HuH-7.5 (cell line): ENCODE measurements at regions not wholly inside any gene's neighbourhood (a gene's known extent, or its start where the extent isn't known, plus 50 kb on each side); places are given as distances from the start of the nearest gene placed in this dataset.
"Not testable (repeated sequence)": the region's sequence is repeated elsewhere in the genome, so short reads cannot be mapped to it uniquely, and the experiment has no call there.

Experiments used
- DNase-seq: peaks from one replicate; pipeline ENCODE4 v3.0.0; 2011; ENCODE audit warnings: low spot score

DNA sequence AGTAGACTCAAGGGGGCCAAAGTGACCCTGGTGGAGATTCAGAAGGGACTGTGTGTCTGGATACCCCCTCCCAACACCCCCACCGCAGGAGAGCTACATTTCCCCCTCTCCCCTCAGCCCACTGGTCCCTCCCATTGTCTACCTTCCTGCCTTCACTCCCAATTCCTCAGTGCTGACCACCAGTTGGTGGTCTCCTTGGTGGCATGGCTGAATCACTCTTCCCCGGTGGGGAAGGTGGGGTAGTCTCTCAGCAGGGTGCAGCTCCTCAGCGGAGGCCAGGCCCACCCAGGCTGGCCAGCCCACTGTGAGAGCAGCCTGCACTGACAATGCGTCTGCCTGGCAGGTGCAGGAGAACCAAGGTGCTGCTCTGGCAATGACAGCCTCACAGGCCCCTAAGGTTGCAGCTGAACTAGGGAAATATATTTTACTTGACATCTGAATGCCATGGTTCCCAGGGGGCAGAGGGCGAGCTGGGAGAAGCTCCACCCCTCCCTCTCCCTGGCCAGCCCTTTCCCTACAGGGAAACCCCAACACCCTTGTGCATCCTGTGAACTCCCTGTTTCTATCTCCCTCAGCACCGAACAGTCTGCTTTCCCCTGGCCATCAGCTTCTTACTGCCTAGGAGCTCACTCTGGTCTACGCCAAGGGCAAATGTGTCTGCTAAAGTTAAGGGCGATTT lies 62.6 kb upstream of the PAX8 start:
- DNase-seq = no peak

DNA sequence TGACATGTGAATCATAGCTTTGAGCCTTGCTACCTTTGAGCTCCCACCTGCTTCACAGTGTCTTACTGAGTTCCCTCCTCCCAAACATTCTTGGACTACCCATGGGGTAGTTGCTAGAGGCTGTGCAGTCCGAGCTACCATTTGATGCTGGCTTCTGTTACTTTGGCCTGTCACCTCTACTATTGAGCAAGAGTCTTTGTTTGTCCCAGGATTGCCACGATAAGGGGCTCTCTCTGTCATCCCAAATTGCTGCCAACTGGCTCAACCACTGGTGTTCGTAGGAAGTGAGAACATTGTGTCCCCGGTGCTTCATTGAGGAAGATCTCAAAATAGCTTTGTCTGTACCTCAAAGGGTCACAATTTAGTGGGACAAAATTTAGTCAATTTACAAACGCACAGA lies 59.1 kb upstream of the PAX8 start:
- no peak for DNase-seq

DNA sequence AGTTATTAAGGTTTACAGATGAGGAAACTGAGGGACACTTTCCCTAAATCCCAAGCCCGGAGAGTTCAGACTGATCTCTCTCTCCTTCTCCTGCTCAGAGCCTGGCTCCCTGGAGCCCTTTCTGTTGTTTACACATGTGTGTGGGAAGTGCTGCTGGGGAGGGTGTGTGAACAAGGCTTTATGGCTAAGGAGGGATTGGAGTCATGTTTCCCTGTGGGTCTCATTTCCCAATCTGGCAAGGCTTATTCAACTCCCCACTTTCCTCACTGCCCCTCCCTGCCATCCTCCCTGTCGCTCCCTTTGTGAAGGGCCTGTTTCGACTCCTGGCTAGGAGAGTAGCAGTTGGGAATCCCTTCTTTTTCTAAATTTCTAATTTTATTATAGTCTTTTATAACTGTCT lies 57.3 kb upstream of the PAX8 start:
- not testable (repeated sequence) for DNase-seq

DNA sequence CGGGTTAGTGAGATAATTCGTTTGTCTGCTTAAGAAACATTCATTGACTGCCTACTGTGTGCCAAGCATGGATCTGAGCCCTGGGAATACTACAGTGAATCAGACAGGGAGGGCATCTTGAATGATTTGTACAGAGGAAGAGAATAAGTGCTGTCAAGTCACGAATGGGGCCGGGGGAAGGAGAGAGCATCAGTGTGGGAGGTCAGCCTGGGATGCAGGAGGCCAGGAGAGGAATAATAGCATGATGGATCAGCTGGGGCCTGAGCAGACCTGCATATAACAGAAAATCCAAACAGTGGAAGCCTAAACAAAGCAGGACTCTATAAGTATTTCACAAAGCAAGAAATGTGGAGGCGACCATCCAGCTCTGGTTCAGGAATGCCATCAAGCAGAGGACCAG lies 55.4 kb upstream of the PAX8 start:
- no peak for DNase-seq

DNA sequence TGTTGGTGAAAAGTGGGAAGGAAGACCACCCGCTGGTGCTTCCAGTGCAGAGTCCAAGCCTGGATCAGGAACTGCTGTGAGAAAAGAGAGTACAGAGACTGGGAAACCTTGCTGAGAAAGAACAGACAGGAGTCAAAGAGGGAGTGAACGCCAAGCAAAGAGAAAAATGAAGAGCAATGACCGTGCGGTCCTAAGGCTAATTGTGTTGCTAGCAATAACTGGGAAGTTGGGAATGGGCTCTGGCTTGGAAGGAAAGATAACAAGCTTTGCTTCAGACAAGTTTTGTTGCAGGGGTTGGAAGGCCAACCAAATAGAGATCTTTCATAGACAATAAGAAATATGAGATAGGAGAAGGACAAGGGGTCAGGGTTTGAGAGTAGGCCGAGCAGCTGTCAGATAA lies 55.0 kb upstream of the PAX8 start:
- DNase-seq = not testable (repeated sequence)

DNA sequence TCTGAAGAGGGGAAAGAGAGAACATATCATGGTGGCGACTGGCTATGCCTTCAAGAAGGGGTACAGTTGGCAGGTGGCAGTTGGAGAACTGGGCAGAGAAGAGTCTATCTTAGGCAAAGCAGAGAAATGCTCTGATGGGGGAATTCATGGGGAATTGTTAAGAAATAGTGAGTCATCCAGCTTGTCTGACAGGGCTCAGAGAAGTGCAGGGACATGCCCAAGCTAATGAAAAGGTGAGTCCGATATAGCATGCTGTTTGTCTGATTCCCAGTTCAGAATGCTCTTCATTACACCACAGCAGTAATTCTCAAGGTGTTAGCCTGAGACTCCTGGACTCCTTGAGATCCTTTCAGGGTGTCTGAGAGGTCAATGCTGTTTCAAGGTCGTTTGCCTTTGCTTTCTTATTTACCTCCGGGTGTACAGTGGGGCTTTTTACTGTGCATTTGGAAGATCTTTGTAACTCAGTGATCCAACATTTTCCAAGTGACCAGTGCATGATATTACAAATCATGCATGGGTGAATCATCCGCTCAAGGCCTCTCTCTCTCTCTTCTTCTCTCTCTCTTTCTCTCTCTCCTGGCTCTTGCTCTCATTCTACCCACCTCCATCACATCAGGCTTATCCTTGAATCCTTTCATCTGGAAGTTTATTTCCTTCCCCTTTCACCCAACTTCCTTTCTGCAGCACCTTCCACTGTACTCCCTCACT lies 51.5 kb upstream of the PAX8 start:
- DNase-seq = not testable (repeated sequence)

DNA sequence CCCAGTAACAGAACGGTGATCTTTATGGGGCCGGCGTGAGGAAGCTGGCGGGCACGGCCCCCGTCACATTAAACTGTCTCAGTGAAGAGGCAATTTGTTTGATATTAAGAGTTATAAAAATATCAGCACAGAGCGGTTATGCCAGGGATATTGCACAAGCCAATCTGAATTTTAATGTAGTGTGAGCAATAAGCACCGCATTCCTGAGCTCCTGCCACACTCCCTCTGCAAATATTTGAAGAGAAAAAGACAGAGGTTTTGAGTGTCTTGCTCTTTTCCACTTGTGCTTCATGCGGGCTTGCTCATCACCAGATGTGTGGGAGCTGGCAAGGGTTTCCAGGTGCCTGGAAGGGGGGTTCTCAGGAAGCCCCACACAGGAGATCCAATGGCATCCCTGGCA lies 50.3 kb upstream of the PAX8 start:
- not testable (repeated sequence) for DNase-seq

DNA sequence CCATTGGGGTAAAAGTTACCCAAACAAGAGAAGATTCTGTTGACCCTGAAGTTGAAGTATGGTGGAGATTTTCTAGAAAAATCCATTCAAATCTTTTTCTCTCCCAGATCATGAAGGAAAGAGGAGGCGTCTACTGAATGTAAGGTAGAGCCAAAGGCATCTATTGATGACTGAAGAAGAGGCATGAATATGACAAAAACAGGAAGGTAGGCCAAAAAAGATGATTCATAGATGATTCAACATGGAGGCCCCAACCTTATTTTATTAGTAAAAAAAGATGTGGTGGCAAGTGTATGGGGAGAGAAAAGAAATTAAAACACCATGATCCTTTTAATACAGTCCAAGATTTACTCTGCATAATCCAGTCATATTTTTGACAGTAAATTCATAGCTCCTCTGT lies 49.9 kb upstream of the PAX8 start:
- DNase-seq = not testable (repeated sequence)
